DOHH2 (cell line): ENCODE measurements at regions not wholly inside any gene's neighbourhood (a gene's known extent, or its start where the extent isn't known, plus 50 kb on each side); places are given as distances from the start of the nearest gene placed in this dataset.

Experiments
- CTCF ChIP-seq: fragments of 200-600 bp; sonication (generic); IDR thresholded peaks from one replicate; pipeline ENCODE4 v1.5.1; 2014; ENCODE audit warnings: antibody characterized with exemption, mild to moderate bottlenecking, low read depth, low read length; ENCODE audit not compliant: poor library complexity, severe bottlenecking
- EZH2phosphoT487 ChIP-seq: fragments of 200-600 bp; sonication (generic); IDR thresholded peaks from 2 replicates; pipeline ENCODE4 v1.6.1; 2017; ENCODE audit warnings: borderline replicate concordance, mild to moderate bottlenecking, antibody characterized with exemption, low read length, moderate library complexity, mixed read lengths

- TF ChIP-seq CTCF (no peak), EZH2phosphoT487 (no peak)
Observed at GRCh38 chr10:83527934-83528333, 611.4 kb upstream of the GHITM start.
